Lower lobe of right lung (tissue), 2 donors: ENCODE measurements at regions not wholly inside any gene's neighbourhood (a gene's known extent, or its start where the extent isn't known, plus 50 kb on each side); places are given as distances from the start of the nearest gene placed in this dataset.

Source experiments
- ATAC-seq, 2 donors: fragments of 200-7000 bp; cut with Tn5 transposase; one replicate each; pipeline ENCODE4 v1.9.1; 2020 to 2022; ENCODE audit warnings: mild to moderate bottlenecking in 2 of 2, moderate library complexity in 2 of 2
- DNase-seq: peaks from one replicate; pipeline ENCODE4 v3.0.0-alpha.2; 2020
- H3K27ac ChIP-seq: fragments of 200-600 bp; one replicate; pipeline ENCODE4 v1.8.0; 2022
- H3K27me3 ChIP-seq: fragments of 200-600 bp; one replicate; pipeline ENCODE4 v1.8.0; 2022; ENCODE audit warnings: low read depth
- H3K36me3 ChIP-seq: fragments of 200-600 bp; one replicate; pipeline ENCODE4 v1.8.0; 2022; ENCODE audit warnings: mild to moderate bottlenecking
- H3K4me1 ChIP-seq: fragments of 200-600 bp; one replicate; pipeline ENCODE4 v1.8.0; 2022
- H3K4me3 ChIP-seq: fragments of 200-600 bp; one replicate; pipeline ENCODE4 v1.8.0; 2022; ENCODE audit warnings: mild to moderate bottlenecking
- H3K9me3 ChIP-seq: fragments of 200-600 bp; one replicate; pipeline ENCODE4 v1.8.0; 2022
- intact Hi-C: fragments of 100-400 bp; cut with DNase I; formaldehyde crosslinking; loops from one replicate; pipeline ENCODE4 v1.11.0; 2022
- TF ChIP-seq, protein P1 (sequence below): fragments of 200-600 bp; IDR thresholded peaks from one replicate; pipeline ENCODE4 v1.8.0; 2022; ENCODE audit warnings: antibody characterized with exemption, mild to moderate bottlenecking
- donor health status: DM: no; HTN: yes; CAD: no; lungs with severe emphysema.

DNA sequence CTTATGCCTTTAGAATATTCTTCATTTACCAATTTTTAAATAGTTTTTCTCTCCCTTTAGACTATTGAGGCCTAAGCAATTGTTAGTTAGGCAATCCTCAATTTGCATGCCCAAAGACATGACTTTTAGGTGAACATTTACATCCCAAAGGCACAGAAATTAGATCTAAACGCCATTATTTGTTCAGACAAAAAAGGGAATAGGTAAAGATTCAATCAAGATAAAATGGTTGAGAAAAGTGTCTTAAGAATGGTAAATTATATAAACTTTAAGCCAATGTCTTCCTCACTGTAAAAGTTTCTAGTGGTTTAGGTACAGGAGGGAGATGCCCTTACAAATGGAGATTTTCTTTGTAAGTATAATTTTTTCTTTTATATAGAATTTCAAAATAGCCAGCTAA lies 50.2 kb upstream of the MME start:
- DNase-seq, result no peak
- ATAC-seq, result no peak
- intact Hi-C loops, result no loop called here
- no peak overlapping the region for H3K27ac ChIP-seq
- TF ChIP-seq, protein P1, sequence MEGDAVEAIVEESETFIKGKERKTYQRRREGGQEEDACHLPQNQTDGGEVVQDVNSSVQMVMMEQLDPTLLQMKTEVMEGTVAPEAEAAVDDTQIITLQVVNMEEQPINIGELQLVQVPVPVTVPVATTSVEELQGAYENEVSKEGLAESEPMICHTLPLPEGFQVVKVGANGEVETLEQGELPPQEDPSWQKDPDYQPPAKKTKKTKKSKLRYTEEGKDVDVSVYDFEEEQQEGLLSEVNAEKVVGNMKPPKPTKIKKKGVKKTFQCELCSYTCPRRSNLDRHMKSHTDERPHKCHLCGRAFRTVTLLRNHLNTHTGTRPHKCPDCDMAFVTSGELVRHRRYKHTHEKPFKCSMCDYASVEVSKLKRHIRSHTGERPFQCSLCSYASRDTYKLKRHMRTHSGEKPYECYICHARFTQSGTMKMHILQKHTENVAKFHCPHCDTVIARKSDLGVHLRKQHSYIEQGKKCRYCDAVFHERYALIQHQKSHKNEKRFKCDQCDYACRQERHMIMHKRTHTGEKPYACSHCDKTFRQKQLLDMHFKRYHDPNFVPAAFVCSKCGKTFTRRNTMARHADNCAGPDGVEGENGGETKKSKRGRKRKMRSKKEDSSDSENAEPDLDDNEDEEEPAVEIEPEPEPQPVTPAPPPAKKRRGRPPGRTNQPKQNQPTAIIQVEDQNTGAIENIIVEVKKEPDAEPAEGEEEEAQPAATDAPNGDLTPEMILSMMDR, result no peak
- H3K36me3 ChIP-seq, result no peaks in the 10 kb centered on the region
- no peaks in the 10 kb centered on the region for H3K9me3 ChIP-seq
- peaks cover 10% of the 10 kb centered on the region for H3K4me1 ChIP-seq
- no peak overlapping the region for H3K4me3 ChIP-seq
- no peaks in the 10 kb centered on the region for H3K27me3 ChIP-seq

DNA sequence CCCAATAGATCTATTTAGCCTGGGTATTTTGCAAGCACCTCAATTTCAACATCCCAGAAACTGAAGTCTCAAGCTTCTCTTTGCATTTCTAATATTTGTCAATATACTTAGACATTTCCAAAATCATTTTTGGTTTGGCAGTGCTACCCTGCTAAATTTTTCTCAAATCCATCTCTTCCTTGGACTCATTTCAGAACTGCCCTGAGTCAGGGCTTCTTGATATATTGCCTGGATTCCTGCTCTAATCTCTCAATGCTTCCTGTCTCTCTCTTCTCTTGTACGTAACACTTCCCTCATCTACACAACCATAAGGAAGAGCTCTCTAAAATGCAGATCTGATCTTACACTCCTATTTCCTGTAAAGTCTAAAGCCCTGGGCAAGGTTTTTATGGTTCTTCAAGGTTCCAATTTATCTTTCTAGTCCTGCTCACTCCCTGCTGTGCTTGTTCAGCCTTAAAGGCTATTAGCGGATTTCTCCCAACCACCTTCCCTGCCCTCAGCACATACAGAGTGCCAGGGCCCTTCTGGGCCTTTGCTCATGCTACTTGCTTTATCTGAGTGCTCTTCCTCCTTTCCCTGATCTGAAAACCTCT lies 53.0 kb upstream of the MME start:
- H3K9me3 ChIP-seq, result no peaks in the 10 kb centered on the region
- peaks cover 3% of the 10 kb centered on the region for H3K4me1 ChIP-seq
- no peaks in the 10 kb centered on the region for H3K36me3 ChIP-seq
- intact Hi-C loops, result no loop called here
- H3K27me3 ChIP-seq, result no peaks in the 10 kb centered on the region
- peak; percentile 68 to 77 for ATAC-seq
- peak overlapping the region; percentile 36 for H3K27ac ChIP-seq
- no peak overlapping the region for H3K4me3 ChIP-seq
- DNase-seq, result no peak
- TF ChIP-seq, protein P1, result no peak

DNA sequence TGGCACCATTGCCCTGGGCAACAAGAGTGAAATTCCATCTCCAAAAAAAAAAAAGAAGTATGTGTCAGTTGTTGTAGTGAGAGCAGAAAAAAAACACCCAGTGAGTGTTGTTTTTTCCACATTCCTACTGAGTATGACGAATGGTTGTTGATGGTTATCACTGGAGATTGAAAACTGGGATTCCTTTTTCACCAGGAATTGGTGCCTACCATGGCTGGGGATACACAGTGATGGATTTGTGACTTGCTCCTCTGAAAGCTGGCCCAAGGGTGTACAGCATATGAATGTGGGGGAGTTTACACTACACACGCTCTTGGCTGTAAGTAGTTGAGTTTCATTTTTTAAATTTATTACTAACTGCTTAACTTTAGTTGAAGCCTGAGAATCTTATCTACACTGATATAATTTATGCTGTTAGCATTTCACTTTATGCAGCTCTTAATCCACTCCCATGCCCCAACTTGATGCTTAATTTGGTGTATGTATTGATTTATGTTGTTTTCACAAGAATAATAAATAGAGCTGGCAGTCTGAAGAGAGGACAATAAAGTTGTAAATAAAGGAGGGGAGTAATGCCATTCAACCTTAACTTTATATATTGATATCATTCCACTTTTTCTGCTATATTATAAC lies 56.0 kb upstream of the MME start:
- TF ChIP-seq, protein P1, result no peak
- H3K27ac ChIP-seq, result no peak overlapping the region
- intact Hi-C loops, result no loop called here
- peaks cover 3% of the 10 kb centered on the region for H3K4me1 ChIP-seq
- H3K27me3 ChIP-seq, result no peaks in the 10 kb centered on the region
- DNase-seq (no peak), ATAC-seq (no peak)
- no peak overlapping the region for H3K4me3 ChIP-seq
- H3K9me3 ChIP-seq, result no peaks in the 10 kb centered on the region
- no peaks in the 10 kb centered on the region for H3K36me3 ChIP-seq

DNA sequence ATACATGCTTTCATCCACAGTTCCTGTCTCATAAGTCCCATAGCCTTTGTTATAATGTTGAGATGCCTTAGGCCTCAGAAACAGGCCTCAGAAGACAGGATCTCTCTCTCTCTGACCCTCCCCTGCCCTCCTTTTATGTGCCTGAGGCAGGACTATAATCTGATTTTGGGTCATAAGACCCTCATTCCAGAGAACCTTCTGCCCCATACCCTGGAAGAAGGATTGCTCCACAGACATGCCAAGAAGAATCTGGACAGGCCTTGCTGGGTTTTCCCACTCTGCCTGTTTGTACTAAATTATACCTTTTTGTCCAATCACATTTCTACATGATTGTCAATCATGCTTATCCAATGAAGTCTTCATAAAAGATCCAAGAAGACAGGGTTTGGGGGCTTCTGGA lies 57.2 kb upstream of the MME start:
- H3K27ac ChIP-seq, result no peak overlapping the region
- intact Hi-C loops, result no loop called here
- TF ChIP-seq, protein P1, result no peak

DNA sequence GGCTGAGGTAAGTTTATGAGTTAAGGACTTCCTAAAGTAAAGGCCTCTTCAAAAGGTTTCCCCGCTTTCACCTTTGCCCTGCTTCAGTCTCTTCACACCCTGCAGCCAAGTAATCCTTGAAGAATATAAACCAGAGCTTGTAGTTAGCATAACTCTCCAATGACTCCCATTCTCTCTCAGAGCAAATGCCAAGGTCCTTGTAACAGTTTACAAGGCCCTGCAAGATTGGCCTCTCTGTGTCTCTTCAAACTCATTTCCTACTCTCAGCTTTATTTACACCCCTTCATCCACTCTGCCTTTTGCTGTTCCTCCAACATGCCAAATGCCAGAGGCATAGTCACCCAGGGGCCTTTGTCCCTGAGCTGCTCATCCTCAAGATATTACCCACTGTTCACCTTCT lies 60.5 kb upstream of the MME start:
- TF ChIP-seq, protein P1, result no peak
- H3K27me3 ChIP-seq, result no peaks in the 10 kb centered on the region
- peak; percentile 90 for ATAC-seq
- H3K27ac ChIP-seq, result no peak overlapping the region
- intact Hi-C loops, result no loop called here
- H3K9me3 ChIP-seq, result no peaks in the 10 kb centered on the region
- no peak for DNase-seq
- H3K36me3 ChIP-seq, result no peaks in the 10 kb centered on the region
- no peak overlapping the region for H3K4me3 ChIP-seq
- peaks cover 9% of the 10 kb centered on the region for H3K4me1 ChIP-seq

More for the DNA sequence above, 57.2 kb upstream of the MME start:
- no peak for DNase-seq
- no peak for ATAC-seq
- Histone ChIP-seq H3K9me3 (no peaks in the 10 kb centered on the region), H3K27me3 (no peaks in the 10 kb centered on the region), H3K36me3 (no peaks in the 10 kb centered on the region), H3K4me1 (peaks cover 9% of the 10 kb centered on the region), H3K4me3 (no peak overlapping the region)
